Panc1 (cell line): ENCODE measurements at regions not wholly inside any gene's neighbourhood (a gene's known extent, or its start where the extent isn't known, plus 50 kb on each side); places are given as distances from the start of the nearest gene placed in this dataset.

Experiments used
- ATAC-seq: fragments of 200-7000 bp; cut with Tn5 transposase; 2 replicates; pipeline ENCODE4 v1.9.1; 2020; ENCODE audit warnings: mild to moderate bottlenecking, moderate library complexity
- BruUV-seq: library from RNA; stranded (reverse); fragments of 400-500 nt; replicated peaks from 2 replicates; lab custom pipeline; 2021; lab: Mats Ljungman, UMichigan
- CTCF ChIA-PET: fragments of 300-600 bp; sonication (Branson Sonifier 250); formaldehyde crosslinking; loops from one replicate; lab custom pipeline; 2022; ENCODE audit warnings: antibody characterized with exemption; lab: Charles Lee
- POLR2A ChIA-PET: fragments of 300-600 bp; sonication (Branson Sonifier 250); formaldehyde crosslinking; loops from one replicate; lab custom pipeline; 2022; ENCODE audit warnings: antibody characterized with exemption; lab: Charles Lee
- DNase-seq: peaks from one replicate; pipeline ENCODE4 v3.0.0-alpha.2; 2010; ENCODE audit warnings: low read depth, low spot score
- H3K27ac ChIP-seq: 2 replicates; pipeline ENCODE4 v1.5.1; 2011; ENCODE audit warnings: mild to moderate bottlenecking, low read length, inconsistent platforms
- H3K27me3 ChIP-seq: fragments of 200-500 bp; sonication (Bioruptor generic); 2 replicates; pipeline ENCODE4 v1.6.0; 2014; ENCODE audit warnings: low read length, inconsistent platforms; ENCODE audit not compliant: control insufficient read depth, insufficient read depth
- H3K36me3 ChIP-seq: fragments of 200-500 bp; sonication (Bioruptor generic); 2 replicates; pipeline ENCODE4 v1.5.1; 2014; ENCODE audit warnings: inconsistent platforms, mild to moderate bottlenecking, low read length, moderate library complexity; ENCODE audit not compliant: control insufficient read depth, insufficient read depth
- H3K4me1 ChIP-seq: 2 replicates; pipeline ENCODE4 v1.5.1; 2011; ENCODE audit warnings: inconsistent platforms, mild to moderate bottlenecking, low read length, moderate library complexity; ENCODE audit not compliant: control insufficient read depth, insufficient read depth
- H3K4me3 ChIP-seq, 2 experiments: 2 replicates each; pipeline ENCODE4 v1.5.1; 2011 to 2012; ENCODE audit warnings: low read depth in 2 of 2, low read length in 2 of 2, mild to moderate bottlenecking in 2 of 2, inconsistent platforms in 1 of 2, moderate library complexity in 1 of 2
- H3K9me3 ChIP-seq: fragments of 200-500 bp; sonication (Bioruptor generic); 2 replicates; pipeline ENCODE4 v1.5.1; 2014; ENCODE audit warnings: low read depth, mild to moderate bottlenecking, inconsistent platforms, low read length, moderate library complexity; ENCODE audit not compliant: control insufficient read depth, insufficient read depth
- POLR2AphosphoS5 ChIP-seq: IDR thresholded peaks from 2 replicates; pipeline ENCODE4 v1.6.1; 2012; ENCODE audit warnings: mild to moderate bottlenecking, low read depth, low read length, moderate library complexity
- SIN3A ChIP-seq: IDR thresholded peaks from 2 replicates; pipeline ENCODE4 v1.6.1; 2012; ENCODE audit warnings: low read depth, mild to moderate bottlenecking, low read length, moderate library complexity, borderline replicate concordance; ENCODE audit not compliant: insufficient read depth
- TCF7L2 ChIP-seq: IDR thresholded peaks from 2 replicates; pipeline ENCODE4 v1.6.1; 2011; ENCODE audit warnings: mild to moderate bottlenecking, low read depth, low read length, inconsistent platforms
- in situ Hi-C: cut with HindIII; loops from 2 replicates; pipeline ENCODE4 v1.10.0; 2016; ENCODE audit warnings: low sequenced_read_pairs, low pct_unique_long_range_greater_than_20kb
- intact Hi-C: fragments of 100-400 bp; cut with micrococcal nuclease; formaldehyde crosslinking; loops from one replicate; pipeline ENCODE4 v1.10.0; 2022; ENCODE audit not compliant: unreplicated experiment
- TF ChIP-seq, protein P1 (sequence below), 2 experiments: IDR thresholded peaks; 2 replicates each; pipeline ENCODE4 v1.6.1; 2011 to 2012; ENCODE audit warnings: low read depth in 2 of 2, control low read depth in 1 of 2, low read length in 1 of 2, mild to moderate bottlenecking in 1 of 2, moderate library complexity in 1 of 2; ENCODE audit not compliant: insufficient read depth in 1 of 2
- TF ChIP-seq, protein P2 (sequence below): fragments of 450-650 bp; IDR thresholded peaks from 2 replicates; pipeline ENCODE4 v1.5.1; 2017; ENCODE audit warnings: mild to moderate bottlenecking

DNA sequence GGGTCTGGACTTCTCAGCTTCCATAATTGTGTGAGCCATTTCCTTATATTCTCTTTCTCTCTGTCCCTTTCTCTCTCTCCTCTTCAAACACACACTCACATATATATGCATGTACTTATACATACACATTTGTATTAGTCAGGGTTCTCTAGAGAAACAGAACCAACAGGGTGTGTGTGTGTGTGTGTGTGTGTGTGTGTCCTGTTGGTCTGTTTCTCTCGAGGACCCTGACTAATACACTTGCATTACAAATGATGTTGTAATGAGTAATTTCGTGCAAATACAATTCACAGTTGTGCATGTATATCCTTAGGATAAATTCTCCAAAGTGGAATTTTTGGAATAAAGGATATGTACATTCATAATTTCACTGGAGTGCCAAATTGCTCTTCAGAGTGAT is 115.3 kb downstream of the NPIPB5 start:
- POLR2A ChIA-PET: no interaction called here
- no TSS peak for BruUV-seq
- Histone ChIP-seq H3K4me3 (no peak overlapping the region), H3K36me3 (no peaks in the 10 kb centered on the region), H3K27ac (no peak overlapping the region), H3K9me3 (no peaks in the 10 kb centered on the region), H3K27me3 (peaks cover 18% of the 10 kb centered on the region), H3K4me1 (no peaks in the 10 kb centered on the region)
- no peak for DNase-seq
- intact Hi-C loops: loop anchor here (2.0 kb wide), 1 partner anchor 35 kb away; no protein-coding TSS in a partner anchor
- TF ChIP-seq, protein P1, sequence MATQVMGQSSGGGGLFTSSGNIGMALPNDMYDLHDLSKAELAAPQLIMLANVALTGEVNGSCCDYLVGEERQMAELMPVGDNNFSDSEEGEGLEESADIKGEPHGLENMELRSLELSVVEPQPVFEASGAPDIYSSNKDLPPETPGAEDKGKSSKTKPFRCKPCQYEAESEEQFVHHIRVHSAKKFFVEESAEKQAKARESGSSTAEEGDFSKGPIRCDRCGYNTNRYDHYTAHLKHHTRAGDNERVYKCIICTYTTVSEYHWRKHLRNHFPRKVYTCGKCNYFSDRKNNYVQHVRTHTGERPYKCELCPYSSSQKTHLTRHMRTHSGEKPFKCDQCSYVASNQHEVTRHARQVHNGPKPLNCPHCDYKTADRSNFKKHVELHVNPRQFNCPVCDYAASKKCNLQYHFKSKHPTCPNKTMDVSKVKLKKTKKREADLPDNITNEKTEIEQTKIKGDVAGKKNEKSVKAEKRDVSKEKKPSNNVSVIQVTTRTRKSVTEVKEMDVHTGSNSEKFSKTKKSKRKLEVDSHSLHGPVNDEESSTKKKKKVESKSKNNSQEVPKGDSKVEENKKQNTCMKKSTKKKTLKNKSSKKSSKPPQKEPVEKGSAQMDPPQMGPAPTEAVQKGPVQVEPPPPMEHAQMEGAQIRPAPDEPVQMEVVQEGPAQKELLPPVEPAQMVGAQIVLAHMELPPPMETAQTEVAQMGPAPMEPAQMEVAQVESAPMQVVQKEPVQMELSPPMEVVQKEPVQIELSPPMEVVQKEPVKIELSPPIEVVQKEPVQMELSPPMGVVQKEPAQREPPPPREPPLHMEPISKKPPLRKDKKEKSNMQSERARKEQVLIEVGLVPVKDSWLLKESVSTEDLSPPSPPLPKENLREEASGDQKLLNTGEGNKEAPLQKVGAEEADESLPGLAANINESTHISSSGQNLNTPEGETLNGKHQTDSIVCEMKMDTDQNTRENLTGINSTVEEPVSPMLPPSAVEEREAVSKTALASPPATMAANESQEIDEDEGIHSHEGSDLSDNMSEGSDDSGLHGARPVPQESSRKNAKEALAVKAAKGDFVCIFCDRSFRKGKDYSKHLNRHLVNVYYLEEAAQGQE (IDR thresholded peaks at IDR 0.05; ENCODE audit: insufficient read depth in 1 of 2, low read depth in 2 of 2, low read length in 1 of 2): no peak
- no peak for TF ChIP-seq SIN3A
- no peak for TF ChIP-seq TCF7L2
- TF ChIP-seq POLR2AphosphoS5: no peak
- TF ChIP-seq, protein P2, sequence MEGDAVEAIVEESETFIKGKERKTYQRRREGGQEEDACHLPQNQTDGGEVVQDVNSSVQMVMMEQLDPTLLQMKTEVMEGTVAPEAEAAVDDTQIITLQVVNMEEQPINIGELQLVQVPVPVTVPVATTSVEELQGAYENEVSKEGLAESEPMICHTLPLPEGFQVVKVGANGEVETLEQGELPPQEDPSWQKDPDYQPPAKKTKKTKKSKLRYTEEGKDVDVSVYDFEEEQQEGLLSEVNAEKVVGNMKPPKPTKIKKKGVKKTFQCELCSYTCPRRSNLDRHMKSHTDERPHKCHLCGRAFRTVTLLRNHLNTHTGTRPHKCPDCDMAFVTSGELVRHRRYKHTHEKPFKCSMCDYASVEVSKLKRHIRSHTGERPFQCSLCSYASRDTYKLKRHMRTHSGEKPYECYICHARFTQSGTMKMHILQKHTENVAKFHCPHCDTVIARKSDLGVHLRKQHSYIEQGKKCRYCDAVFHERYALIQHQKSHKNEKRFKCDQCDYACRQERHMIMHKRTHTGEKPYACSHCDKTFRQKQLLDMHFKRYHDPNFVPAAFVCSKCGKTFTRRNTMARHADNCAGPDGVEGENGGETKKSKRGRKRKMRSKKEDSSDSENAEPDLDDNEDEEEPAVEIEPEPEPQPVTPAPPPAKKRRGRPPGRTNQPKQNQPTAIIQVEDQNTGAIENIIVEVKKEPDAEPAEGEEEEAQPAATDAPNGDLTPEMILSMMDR: no peak
- CTCF ChIA-PET: no interaction called here
- no peak for ATAC-seq
- in situ Hi-C loops: no loop called here

DNA sequence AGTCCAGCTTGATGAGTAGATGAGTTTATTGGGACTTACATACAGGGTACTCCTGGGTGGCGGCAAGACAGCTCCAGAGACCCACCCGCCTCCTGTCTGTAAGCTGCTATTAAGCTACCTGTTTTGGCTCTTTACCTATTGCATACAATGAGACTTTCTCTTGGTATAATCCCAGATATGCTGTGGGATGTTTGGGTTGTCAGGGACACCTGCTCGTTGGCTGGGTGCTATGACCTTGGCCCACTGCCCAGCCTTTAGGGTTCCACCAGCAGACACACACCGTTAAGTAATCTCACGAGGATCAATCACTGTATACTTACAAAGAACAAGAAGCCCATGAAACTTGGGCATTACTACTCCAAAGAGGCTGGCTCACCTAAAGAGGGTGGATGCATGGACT is 116.4 kb downstream of the NPIPB5 start:
- Histone ChIP-seq H3K36me3 (no peaks in the 10 kb centered on the region), H3K4me1 (no peaks in the 10 kb centered on the region), H3K27ac (no peak overlapping the region), H3K4me3 (no peak overlapping the region), H3K9me3 (no peaks in the 10 kb centered on the region), H3K27me3 (peaks cover 15% of the 10 kb centered on the region)
- POLR2A ChIA-PET: no interaction called here
- intact Hi-C loops: no loop called here
- ATAC-seq: no peak
- BruUV-seq: no TSS peak
- in situ Hi-C loops: no loop called here
- CTCF ChIA-PET: interaction anchor here (0.6 kb wide), 1 partner anchor 1251 kb away, joined by 4 read pairs; no protein-coding TSS in a partner anchor
- no peak for DNase-seq
- TF ChIP-seq POLR2AphosphoS5 (no peak), TCF7L2 (no peak), SIN3A (no peak)
- TF ChIP-seq, protein P2: no peak
- TF ChIP-seq, protein P1 (IDR thresholded peaks at IDR 0.05; ENCODE audit: insufficient read depth in 1 of 2, low read depth in 2 of 2, low read length in 1 of 2): no peak
